ENCODE measurements at regions not wholly inside any gene's neighbourhood (a gene's known extent, or its start where the extent isn't known, plus 50 kb on each side); places are given as distances from the start of the nearest gene placed in this dataset.
"Not testable (repeated sequence)": the region's sequence is repeated elsewhere in the genome, so short reads cannot be mapped to it uniquely, and the experiment has no call there.

DNA sequence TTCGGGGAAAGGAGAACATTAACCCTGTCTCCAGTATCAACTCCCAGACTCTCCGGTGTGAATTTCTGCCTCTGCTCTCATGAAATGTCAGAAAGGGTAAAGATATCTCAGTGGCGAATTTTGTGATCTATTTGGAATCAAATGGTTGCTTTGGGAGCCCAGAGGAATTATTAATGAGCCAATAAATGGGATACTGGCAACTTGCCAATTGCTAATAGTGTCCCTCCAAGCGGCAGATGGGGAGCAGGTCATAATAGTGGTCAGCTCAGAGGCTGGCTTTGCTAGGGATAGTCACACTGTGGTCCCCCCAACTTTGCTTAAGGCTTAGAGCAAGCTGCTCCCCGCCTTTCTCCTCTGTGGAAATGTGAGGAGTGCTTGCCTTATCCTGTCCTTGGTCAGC, 176.1 kb upstream of the KL start:
- Histone ChIP-seq H3K36me3 (replicated peaks; ENCODE audit: low read depth, low read length) (peaks cover 5% of the 10 kb centered on the region), H3K27me3 (ENCODE audit: low read depth, low read length) (peaks cover 14% of the 10 kb centered on the region), H3K4me1 (ENCODE audit: low read length) (peaks cover 47% of the 10 kb centered on the region), H2AFZ (ENCODE audit: low read depth, low read length) (no peak overlapping the region), H3K4me2 (ENCODE audit: low read length) (no peak overlapping the region), H3K9me3 (ENCODE audit: insufficient read depth, low read length) (0 out of 2 replicates have a peak, but pooled peaks cover 6% of the 10 kb centered on the region), H4K20me1 (ENCODE audit: insufficient read depth, low read length) (no peaks in the 10 kb centered on the region), H3K79me2 (ENCODE audit: low read length) (no peaks in the 10 kb centered on the region), H3K4me3 (ENCODE audit: low read length) (no peak overlapping the region), H3K9ac (ENCODE audit: low read length) (no peak overlapping the region), H3K27ac (ENCODE audit: low read length) (no peak overlapping the region)
- no peak for TF ChIP-seq EZH2phosphoT487 (IDR thresholded peaks at IDR 0.05; ENCODE audit: low read depth)
- TF ChIP-seq, protein P1, sequence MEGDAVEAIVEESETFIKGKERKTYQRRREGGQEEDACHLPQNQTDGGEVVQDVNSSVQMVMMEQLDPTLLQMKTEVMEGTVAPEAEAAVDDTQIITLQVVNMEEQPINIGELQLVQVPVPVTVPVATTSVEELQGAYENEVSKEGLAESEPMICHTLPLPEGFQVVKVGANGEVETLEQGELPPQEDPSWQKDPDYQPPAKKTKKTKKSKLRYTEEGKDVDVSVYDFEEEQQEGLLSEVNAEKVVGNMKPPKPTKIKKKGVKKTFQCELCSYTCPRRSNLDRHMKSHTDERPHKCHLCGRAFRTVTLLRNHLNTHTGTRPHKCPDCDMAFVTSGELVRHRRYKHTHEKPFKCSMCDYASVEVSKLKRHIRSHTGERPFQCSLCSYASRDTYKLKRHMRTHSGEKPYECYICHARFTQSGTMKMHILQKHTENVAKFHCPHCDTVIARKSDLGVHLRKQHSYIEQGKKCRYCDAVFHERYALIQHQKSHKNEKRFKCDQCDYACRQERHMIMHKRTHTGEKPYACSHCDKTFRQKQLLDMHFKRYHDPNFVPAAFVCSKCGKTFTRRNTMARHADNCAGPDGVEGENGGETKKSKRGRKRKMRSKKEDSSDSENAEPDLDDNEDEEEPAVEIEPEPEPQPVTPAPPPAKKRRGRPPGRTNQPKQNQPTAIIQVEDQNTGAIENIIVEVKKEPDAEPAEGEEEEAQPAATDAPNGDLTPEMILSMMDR (IDR thresholded peaks at IDR 0.05; ENCODE audit: low read depth, low read length) = no peak

DNA sequence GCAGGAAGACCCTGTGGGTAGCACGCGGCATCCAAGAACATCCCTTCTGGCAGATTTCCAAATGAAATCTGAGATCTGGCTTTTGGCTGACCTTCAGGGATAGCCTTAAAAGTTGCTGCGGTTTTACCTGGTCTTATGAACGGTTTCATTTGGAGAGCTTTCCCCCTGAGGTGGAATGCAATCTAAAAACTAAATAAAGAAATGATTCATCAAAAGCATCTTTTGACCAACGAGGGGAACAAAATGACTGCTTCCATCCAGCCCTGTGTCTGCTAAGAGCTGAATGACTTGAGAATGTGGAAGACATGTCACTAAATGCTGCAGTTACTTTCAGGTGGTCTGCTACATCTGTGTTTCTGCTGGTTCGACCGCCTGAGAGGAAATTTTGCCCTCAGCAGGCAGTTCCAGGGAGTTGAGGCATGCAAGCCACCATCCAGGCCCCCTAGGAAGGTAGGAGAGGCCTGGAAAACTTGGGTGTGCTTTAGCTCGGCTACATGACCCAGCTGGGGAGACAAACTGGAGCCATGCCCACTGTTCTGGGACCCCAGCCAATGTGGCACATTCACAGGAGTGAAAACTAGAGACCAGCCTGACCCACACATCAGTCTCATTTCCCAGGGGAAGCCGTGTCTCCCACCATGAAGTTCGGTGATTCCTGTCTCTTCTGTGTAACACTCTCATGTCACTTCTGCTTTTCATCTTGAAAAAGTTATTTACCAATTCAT, 175.1 kb upstream of the KL start:
- Histone ChIP-seq H3K9me3 (ENCODE audit: insufficient read depth, low read length) (0 out of 2 replicates have a peak, but pooled peaks cover 6% of the 10 kb centered on the region), H3K27ac (ENCODE audit: low read length) (peak overlapping the region; percentile 38), H3K4me2 (ENCODE audit: low read length) (peak overlapping the region; percentile 92), H3K4me1 (ENCODE audit: low read length) (peaks cover 49% of the 10 kb centered on the region), H4K20me1 (ENCODE audit: insufficient read depth, low read length) (no peaks in the 10 kb centered on the region), H3K9ac (ENCODE audit: low read length) (peak overlapping the region; percentile 39; the same call in 1 of the 2 replicates), H2AFZ (ENCODE audit: low read depth, low read length) (peak overlapping the region; percentile 5; the same call in 1 of the 2 replicates), H3K36me3 (replicated peaks; ENCODE audit: low read depth, low read length) (peaks cover 5% of the 10 kb centered on the region), H3K79me2 (ENCODE audit: low read length) (no peaks in the 10 kb centered on the region), H3K4me3 (ENCODE audit: low read length) (peak overlapping the region; percentile 55), H3K27me3 (ENCODE audit: low read depth, low read length) (peaks cover 21% of the 10 kb centered on the region)
- TF ChIP-seq EZH2phosphoT487 (IDR thresholded peaks at IDR 0.05; ENCODE audit: low read depth) = no peak
- TF ChIP-seq, protein P1 (IDR thresholded peaks at IDR 0.05; ENCODE audit: low read depth, low read length) = no peak

DNA sequence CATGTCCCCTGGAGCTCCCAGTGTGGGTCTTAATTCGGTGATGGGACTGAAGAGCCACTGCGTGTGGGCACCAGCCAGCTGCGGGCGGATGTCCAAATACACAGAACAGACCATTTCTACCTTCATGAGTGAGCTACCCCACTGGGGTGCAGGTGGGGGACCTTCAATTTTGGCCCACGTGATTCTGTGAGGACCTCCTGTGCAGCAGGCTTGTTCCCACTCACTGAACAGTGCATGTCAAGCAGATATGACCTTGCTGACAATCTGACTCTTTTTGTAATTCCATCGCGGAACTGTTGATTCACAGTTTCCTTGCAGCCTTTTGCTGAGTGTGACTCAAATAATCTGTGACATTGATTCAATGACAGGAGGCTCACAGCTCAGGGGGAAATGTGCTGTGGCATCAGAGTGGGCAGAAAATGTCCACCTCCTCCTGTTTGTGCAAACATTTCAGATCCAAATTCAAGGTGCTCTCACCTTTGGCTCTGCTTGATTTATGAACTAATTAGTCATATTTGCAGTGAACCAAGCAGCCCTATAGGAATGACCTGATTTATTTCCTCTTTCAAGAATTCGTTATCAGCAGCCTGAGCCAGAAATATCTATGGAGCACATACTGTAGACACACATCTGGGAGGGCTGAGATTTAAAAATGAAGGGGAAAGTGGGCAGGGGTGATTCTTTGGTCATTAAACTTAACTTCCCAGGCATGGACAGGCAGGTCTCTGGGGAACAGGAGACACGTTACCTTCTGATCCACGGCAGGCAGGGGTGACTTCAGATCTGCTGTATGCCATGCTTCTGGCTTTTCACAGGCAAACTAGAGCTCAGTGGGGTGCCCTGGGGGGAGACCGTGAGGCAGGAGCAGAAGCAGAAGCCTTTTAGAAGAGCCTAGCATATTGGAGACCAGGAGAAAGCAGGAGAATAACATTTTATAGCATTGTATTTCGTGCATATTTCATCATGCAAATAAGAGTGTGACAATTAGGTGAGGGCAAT, 170.0 kb upstream of the KL start:
- H3K79me2 ChIP-seq (ENCODE audit: low read length) = no peaks in the 10 kb centered on the region
- peaks cover 13% of the 10 kb centered on the region for H3K4me1 ChIP-seq (ENCODE audit: low read length)
- peaks cover 5% of the 10 kb centered on the region for H3K36me3 ChIP-seq (replicated peaks; ENCODE audit: low read depth, low read length)
- no peak overlapping the region for H3K9ac ChIP-seq (ENCODE audit: low read length)
- peaks cover 62% of the 10 kb centered on the region for H3K27me3 ChIP-seq (ENCODE audit: low read depth, low read length)
- H4K20me1 ChIP-seq (ENCODE audit: insufficient read depth, low read length) = no peaks in the 10 kb centered on the region
- H3K4me3 ChIP-seq (ENCODE audit: low read length) = no peak overlapping the region
- H3K4me2 ChIP-seq (ENCODE audit: low read length) = peak overlapping the region; percentile 39
- no peak overlapping the region for H3K27ac ChIP-seq (ENCODE audit: low read length)
- TF ChIP-seq EZH2phosphoT487 (IDR thresholded peaks at IDR 0.05; ENCODE audit: low read depth) = no peak
- TF ChIP-seq, protein P1 (IDR thresholded peaks at IDR 0.05; ENCODE audit: low read depth, low read length) = no peak
- H2AFZ ChIP-seq (ENCODE audit: low read depth, low read length) = peak overlapping the region; percentile 26; the same call in 1 of the 2 replicates
- 0 out of 2 replicates have a peak, but pooled peaks cover 6% of the 10 kb centered on the region for H3K9me3 ChIP-seq (ENCODE audit: insufficient read depth, low read length)

DNA sequence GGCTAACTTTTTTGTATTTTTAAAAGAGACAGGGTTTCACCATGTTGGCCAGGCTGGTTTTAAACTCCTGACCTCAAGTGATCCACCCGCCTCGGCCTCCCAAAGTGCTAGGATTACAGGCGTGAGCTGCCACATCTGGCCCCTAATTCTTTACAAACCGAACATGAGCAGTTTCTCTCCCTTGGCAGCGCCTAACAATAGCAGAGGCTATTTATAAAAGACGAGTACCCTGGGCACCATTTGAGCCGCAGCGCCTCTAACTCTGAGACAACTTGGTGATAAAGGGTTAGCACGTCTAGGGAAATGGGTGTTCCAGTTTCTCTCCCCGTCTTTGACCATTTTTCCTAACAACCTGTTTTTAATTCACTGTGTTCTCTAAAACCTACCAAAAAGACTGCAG, 168.2 kb upstream of the KL start:
- H3K27me3 ChIP-seq (ENCODE audit: low read depth, low read length) = peaks cover 71% of the 10 kb centered on the region
- not testable (repeated sequence) for H3K79me2 ChIP-seq (ENCODE audit: low read length); H3K9ac ChIP-seq (ENCODE audit: low read length); H3K4me1 ChIP-seq (ENCODE audit: low read length); H3K4me3 ChIP-seq (ENCODE audit: low read length); H4K20me1 ChIP-seq (ENCODE audit: insufficient read depth, low read length); H3K36me3 ChIP-seq (replicated peaks; ENCODE audit: low read depth, low read length); H3K9me3 ChIP-seq (ENCODE audit: insufficient read depth, low read length); H3K4me2 ChIP-seq (ENCODE audit: low read length); H3K27ac ChIP-seq (ENCODE audit: low read length); H2AFZ ChIP-seq (ENCODE audit: low read depth, low read length)
